Spleen (tissue), 7 donors: ENCODE measurements at regions not wholly inside any gene's neighbourhood (a gene's known extent, or its start where the extent isn't known, plus 50 kb on each side); places are given as distances from the start of the nearest gene placed in this dataset.

ENCODE experiments used
- POLR2A ChIP-seq, 3 donors: fragments of 450-650 bp; IDR thresholded peaks; one replicate each; pipeline ENCODE4 v1.5.1; 2017; ENCODE audit warnings: antibody characterized with exemption in 3 of 3, mild to moderate bottlenecking in 1 of 3
- TF ChIP-seq, protein P1 (sequence below), 11 experiments: fragments of 200-600 bp in 7 of 11; fragments of 450-650 bp in 4 of 11; sonication (generic) in 4 of 11; IDR thresholded peaks in 8 of 11; conservative IDR thresholded peaks in 3 of 11; 1 replicate in 7 of 11; 2 replicates in 4 of 11; pipeline versions ENCODE4 v1.4.0 to v1.8.0; 2016 to 2021; ENCODE audit warnings: antibody characterized with exemption in 11 of 11, inconsistent platforms in 4 of 11, mild to moderate bottlenecking in 1 of 11
- donor health status: DM: no; HTN: no; CAD: no; lungs with moderate emphysema.
- donor health status: DM: no; HTN: no; CAD: no.
- donor health status: DM: no; HTN: no; CAD: no.

DNA sequence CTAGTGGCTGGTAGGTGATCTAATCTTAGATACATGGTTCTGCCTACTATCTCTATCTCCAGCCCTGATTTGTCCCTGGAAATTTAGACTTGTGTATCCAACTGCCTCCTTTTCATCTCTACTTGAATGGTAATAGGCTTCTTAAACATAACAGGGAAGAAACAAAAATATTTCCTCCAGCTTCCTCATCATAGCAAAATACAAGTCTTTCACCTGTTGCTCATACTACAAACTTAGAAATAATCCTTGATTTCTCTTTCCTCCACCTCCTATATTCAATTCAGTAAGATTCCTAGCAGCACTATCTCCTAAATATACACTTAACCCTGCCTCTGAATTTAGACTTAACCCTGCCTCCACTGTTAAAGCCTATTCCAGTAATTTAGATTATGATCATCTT, 373.3 kb upstream of the ACTRT1 start:
- TF ChIP-seq, protein P1, sequence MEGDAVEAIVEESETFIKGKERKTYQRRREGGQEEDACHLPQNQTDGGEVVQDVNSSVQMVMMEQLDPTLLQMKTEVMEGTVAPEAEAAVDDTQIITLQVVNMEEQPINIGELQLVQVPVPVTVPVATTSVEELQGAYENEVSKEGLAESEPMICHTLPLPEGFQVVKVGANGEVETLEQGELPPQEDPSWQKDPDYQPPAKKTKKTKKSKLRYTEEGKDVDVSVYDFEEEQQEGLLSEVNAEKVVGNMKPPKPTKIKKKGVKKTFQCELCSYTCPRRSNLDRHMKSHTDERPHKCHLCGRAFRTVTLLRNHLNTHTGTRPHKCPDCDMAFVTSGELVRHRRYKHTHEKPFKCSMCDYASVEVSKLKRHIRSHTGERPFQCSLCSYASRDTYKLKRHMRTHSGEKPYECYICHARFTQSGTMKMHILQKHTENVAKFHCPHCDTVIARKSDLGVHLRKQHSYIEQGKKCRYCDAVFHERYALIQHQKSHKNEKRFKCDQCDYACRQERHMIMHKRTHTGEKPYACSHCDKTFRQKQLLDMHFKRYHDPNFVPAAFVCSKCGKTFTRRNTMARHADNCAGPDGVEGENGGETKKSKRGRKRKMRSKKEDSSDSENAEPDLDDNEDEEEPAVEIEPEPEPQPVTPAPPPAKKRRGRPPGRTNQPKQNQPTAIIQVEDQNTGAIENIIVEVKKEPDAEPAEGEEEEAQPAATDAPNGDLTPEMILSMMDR (IDR thresholded peaks at IDR 0.05 in 8 of 11, conservative IDR thresholded peaks at IDR 0.05 in 3 of 11), result no peak
- no peak for TF ChIP-seq POLR2A (IDR thresholded peaks at IDR 0.05)
